Mucosa of descending colon (tissue), 3 donors: ENCODE measurements at regions not wholly inside any gene's neighbourhood (a gene's known extent, or its start where the extent isn't known, plus 50 kb on each side); places are given as distances from the start of the nearest gene placed in this dataset.
"Not testable (repeated sequence)": the region's sequence is repeated elsewhere in the genome, so short reads cannot be mapped to it uniquely, and the experiment has no call there.

Source experiments
- ATAC-seq: fragments of 200-7000 bp; cut with Tn5 transposase; one replicate; pipeline ENCODE4 v1.9.1; 2020; ENCODE audit warnings: mild to moderate bottlenecking, moderate library complexity
- DNase-seq, 3 donors: peaks; one replicate each; pipeline ENCODE4 v3.0.0-alpha.2; 2020
- H3K36me3 ChIP-seq: fragments of 200-600 bp; one replicate; pipeline ENCODE4 v1.8.0; 2021; ENCODE audit warnings: low read depth, mild to moderate bottlenecking
- H3K4me1 ChIP-seq: fragments of 200-600 bp; one replicate; pipeline ENCODE4 v1.8.0; 2021; ENCODE audit warnings: low read depth, mild to moderate bottlenecking
- H3K4me3 ChIP-seq: fragments of 200-600 bp; one replicate; pipeline ENCODE4 v1.8.0; 2021; ENCODE audit warnings: mild to moderate bottlenecking
- H3K9me3 ChIP-seq: fragments of 200-600 bp; one replicate; pipeline ENCODE4 v1.8.0; 2021; ENCODE audit warnings: mild to moderate bottlenecking
- intact Hi-C, 2 donors: fragments of 100-400 bp; cut with DNase I in 1 of 2; cut with micrococcal nuclease in 1 of 2; formaldehyde crosslinking; loops; one replicate each; pipeline versions ENCODE4 v1.11.0 to v1.11.1; 2022; cut with DNase I, micrococcal nuclease
- TF ChIP-seq, protein P1 (sequence below): fragments of 200-600 bp; IDR thresholded peaks from one replicate; pipeline ENCODE4 v1.8.0; 2022; ENCODE audit warnings: antibody characterized with exemption, mild to moderate bottlenecking
- donor health status: DM: no; HTN: no; CAD: no; lungs with moderate emphysema.
- donor health status: DM: no; HTN: no; CAD: no.
- donor health status: DM: no; HTN: yes; CAD: no.

DNA sequence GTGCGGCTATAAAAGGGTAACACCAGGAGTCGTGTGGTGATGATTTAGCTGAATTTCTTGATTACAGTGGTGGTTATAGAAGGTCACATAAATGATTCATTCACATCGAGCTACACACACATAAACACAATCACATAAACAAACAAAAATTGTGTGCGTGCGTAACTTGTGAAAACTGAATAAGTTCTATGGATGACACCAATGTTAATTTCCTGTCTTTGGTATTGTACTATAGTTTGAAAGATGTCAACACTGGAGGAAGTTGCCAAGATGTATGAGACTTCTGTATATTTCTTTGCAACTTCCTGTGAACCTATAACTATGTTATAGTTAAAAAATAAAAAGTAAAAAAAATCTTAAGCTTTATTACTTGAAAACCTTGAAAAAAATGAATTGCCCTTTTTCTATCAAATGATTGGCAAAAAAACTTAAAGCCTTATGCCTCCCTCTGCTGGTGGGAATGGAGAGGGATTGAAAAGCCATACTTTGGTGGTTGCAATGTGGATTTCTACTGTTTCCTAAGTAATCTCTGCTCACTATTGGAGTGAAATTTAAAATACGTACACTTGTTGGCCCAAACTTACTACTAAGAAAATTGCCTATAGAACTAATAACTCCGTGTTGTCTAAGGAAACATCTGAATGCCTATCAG lies 227.7 kb downstream of the RPIA start:
- H3K9me3 ChIP-seq = no peaks in the 10 kb centered on the region
- ATAC-seq (no peak), DNase-seq (peak in 1 of 3 donors; percentile 31)
- H3K36me3 ChIP-seq = no peaks in the 10 kb centered on the region
- H3K4me3 ChIP-seq = no peak overlapping the region
- intact Hi-C loops = no loop called here
- no peaks in the 10 kb centered on the region for H3K4me1 ChIP-seq
- TF ChIP-seq, protein P1, sequence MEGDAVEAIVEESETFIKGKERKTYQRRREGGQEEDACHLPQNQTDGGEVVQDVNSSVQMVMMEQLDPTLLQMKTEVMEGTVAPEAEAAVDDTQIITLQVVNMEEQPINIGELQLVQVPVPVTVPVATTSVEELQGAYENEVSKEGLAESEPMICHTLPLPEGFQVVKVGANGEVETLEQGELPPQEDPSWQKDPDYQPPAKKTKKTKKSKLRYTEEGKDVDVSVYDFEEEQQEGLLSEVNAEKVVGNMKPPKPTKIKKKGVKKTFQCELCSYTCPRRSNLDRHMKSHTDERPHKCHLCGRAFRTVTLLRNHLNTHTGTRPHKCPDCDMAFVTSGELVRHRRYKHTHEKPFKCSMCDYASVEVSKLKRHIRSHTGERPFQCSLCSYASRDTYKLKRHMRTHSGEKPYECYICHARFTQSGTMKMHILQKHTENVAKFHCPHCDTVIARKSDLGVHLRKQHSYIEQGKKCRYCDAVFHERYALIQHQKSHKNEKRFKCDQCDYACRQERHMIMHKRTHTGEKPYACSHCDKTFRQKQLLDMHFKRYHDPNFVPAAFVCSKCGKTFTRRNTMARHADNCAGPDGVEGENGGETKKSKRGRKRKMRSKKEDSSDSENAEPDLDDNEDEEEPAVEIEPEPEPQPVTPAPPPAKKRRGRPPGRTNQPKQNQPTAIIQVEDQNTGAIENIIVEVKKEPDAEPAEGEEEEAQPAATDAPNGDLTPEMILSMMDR = no peak

DNA sequence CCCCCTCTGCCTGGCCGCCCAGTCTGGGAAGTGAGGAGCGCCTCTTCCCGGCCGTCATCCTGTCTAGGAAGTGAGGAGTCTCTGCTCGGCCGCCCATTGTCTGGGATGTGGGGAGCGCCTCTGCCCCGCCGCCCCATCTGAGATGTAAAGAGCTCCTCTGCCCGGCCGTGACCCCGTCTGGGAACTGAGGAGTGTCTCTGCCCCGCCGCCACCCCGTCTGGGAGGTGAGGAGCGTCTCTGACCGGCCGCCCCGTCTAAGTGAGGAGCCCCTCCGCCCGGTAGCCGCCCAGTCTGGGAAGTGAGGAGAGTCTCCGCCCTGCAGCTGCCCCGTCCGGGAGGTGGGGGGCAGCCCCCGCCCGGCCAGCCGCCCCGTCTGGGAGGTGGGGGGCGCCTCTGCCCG lies 228.9 kb downstream of the RPIA start:
- H3K36me3 ChIP-seq, H3K4me3 ChIP-seq, ATAC-seq, H3K4me1 ChIP-seq, H3K9me3 ChIP-seq, intact Hi-C loops: not testable (repeated sequence)
- DNase-seq = peak in 1 of 3 donors; percentile 37

DNA sequence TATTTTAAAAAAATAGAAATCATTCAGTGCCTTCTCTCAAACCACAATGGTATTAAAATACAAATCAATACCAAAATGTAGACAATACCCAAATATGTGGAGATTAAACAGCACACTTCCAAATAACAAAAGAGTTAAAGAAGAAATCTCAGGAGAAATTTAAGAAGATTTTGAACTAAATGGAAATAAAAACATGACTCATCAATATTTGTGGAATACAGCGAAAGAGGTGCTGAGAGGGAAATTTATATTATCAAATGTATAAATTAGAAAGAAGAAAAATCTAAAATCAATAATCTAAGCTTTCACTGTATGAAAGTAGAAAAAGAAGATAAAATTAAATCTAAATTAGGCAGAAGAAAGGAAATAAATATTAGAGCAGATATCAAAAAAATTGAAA lies 233.1 kb downstream of the RPIA start:
- Histone ChIP-seq H3K36me3 (no peaks in the 10 kb centered on the region), H3K4me3 (no peak overlapping the region), H3K9me3 (no peaks in the 10 kb centered on the region), H3K4me1 (no peaks in the 10 kb centered on the region)
- intact Hi-C loops = no loop called here
- TF ChIP-seq, protein P1 = no peak
- no peak for ATAC-seq
- DNase-seq = no peak

DNA sequence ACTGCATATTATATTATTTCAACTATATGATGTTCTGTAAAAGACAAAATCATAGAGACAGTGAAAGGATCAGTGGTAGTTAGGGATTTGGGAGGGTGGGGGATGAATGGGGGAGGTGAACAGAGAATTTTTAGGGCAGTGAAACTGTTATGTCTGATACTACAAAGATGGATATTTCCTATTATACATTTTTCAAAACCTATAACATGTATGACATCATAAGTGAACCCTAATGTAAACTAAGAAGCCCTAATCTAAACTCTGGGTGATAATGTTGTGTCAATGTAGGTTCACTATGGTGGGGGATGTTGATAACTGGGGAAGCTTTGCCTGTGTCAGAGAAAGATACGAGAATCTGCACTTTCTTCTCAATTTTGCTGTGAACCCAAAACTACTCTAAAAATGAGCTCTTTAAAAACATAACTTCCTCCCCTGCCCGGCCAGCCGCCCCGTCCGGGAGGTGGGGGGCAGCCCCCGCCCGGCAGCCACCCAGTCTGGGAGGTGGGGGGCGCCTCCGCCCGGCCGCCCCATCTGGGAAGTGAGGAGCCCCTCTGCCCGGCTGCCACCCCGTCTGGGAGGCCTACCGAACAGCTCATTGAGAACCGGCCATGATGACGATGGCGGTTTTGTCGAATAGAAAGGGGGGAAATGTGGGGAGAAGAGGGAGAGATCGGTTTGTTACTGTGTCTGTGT lies 234.4 kb downstream of the RPIA start:
- intact Hi-C loops = no loop called here
- no peak for DNase-seq
- ATAC-seq = no peak
- TF ChIP-seq, protein P1 = no peak
- H3K9me3 ChIP-seq = no peaks in the 10 kb centered on the region
- no peaks in the 10 kb centered on the region for H3K36me3 ChIP-seq
- no peak overlapping the region for H3K4me3 ChIP-seq
- H3K4me1 ChIP-seq = no peaks in the 10 kb centered on the region

DNA sequence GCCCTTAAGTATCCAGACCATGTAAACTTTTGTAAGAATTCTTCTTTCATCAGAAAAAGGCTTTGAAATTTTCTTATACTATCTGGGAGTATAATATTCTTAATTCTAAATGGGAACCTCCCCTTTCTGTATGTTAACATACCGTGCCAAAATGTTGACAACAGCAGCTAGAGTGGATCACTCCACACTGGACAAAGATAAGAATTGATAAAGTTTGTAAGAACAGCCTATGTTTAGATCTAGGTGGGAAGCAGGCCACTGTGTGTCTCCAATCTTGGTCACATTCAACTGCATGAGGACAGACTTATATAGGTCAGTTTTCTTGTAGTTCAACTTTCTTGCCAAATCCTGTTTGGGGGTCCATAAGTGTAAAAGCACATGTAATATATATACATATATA lies 235.7 kb downstream of the RPIA start:
- no peaks in the 10 kb centered on the region for H3K36me3 ChIP-seq
- H3K4me3 ChIP-seq = no peak overlapping the region
- H3K4me1 ChIP-seq = no peaks in the 10 kb centered on the region
- ATAC-seq (no peak), DNase-seq (no peak)
- no peaks in the 10 kb centered on the region for H3K9me3 ChIP-seq
- TF ChIP-seq, protein P1 = no peak
- intact Hi-C loops = no loop called here

DNA sequence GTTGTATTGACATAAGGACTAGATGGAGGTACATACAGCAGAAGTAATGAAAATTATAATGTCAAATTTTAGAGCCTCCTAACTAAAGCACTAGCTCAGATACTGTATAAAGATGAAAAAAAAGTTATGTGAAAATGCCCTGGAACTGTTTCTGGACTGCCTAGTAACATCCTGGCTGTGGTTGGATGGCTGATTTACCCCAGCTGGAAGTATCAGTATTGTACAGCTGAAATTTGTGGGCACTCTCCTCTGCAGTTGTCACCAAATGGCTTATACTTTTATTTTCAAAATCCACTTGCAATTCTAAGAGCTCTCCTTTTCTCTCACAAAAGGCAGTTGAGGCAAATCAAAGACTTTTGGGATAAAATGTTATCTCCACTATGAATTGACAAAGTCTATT lies 239.2 kb downstream of the RPIA start:
- DNase-seq = no peak
- Histone ChIP-seq H3K9me3 (no peaks in the 10 kb centered on the region), H3K4me1 (no peaks in the 10 kb centered on the region), H3K36me3 (no peaks in the 10 kb centered on the region), H3K4me3 (no peak overlapping the region)
- TF ChIP-seq, protein P1 = no peak
- no peak for ATAC-seq
- intact Hi-C loops = no loop called here
